GM13976 (cell line): ENCODE measurements at regions not wholly inside any gene's neighbourhood (a gene's known extent, or its start where the extent isn't known, plus 50 kb on each side); places are given as distances from the start of the nearest gene placed in this dataset.

Experiments used
- DNase-seq: peaks from one replicate; pipeline ENCODE4 v3.0.0; 2012; ENCODE audit warnings: low spot score
- CTCF ChIP-seq: IDR thresholded peaks from 2 replicates; pipeline ENCODE4 v1.5.1; 2012; ENCODE audit warnings: borderline replicate concordance, mild to moderate bottlenecking; ENCODE audit not compliant: insufficient read depth; ENCODE audit errors: extremely low read depth, missing control alignments, control extremely low read depth
- in situ Hi-C: fragments of 300-500 bp; cut with MboI; formaldehyde crosslinking; loops from one replicate; pipeline ENCODE4 v1.12.0; 2022; ENCODE audit warnings: low sequenced_read_pairs, mixed read lengths, inconsistent platforms; ENCODE audit not compliant: unreplicated experiment

DNA sequence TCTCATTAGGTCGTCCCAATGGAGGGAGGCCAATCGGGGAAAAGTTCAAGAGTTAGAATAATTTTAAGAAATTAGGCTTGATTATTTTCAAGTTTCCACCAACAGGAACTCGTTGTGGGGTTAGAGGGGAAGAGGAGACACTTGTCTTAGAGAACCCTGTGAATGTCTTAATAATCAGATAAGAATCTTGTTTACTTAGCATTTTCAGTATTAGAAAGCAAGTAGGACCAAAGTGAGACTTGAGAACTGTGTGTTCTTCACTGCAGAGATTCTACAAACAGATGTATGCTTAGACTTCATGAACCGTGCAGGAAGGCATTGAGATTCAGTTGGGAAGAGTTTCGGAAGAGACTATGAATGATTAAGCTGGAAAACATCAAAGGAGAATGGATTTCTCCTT is 69.0 kb upstream of the HMHB1 start:
- no peak for DNase-seq
- TF ChIP-seq CTCF = no peak
- in situ Hi-C loops = no loop called here

DNA sequence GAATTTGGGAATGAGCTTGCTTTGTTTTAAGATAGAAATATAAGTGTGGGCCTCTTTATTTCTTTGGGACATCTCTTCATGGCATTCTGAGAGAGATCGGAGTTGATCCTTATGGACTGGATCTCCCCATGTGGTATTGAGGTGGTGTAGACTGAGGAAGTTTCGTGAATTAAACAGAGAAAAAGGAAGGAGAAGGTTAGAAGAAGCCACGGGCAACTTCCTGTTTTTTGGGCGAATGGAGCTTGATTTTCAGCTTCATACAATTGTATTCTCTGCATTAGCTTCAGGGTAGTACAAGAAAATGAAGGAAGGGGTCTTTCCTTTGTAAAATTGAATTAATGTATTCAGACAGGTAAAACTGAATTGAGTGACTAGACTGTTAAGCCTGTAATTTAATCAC is 70.5 kb upstream of the HMHB1 start:
- in situ Hi-C loops = no loop called here
- TF ChIP-seq CTCF = no peak
- no peak for DNase-seq

DNA sequence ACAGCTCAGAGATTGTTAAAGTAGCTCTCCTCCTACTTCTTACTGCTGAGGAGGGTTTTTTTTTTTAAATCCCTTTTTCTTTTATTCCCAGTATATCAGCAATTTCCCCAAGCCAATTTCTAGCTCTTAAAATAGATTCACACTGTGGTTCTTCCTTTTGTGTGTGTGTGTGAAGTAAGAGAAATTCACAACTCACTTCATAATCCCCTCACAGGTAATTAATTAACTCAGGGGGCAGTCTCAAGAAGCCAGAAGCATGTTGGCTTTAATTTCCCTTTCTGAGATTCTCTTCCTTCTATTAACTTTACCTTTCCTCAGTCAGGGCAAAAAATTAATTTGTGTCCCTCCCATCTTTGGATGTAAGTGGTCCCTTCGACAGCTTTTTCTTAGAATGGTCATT is 71.0 kb upstream of the HMHB1 start:
- TF ChIP-seq CTCF = no peak
- in situ Hi-C loops = no loop called here
- DNase-seq = no peak

DNA sequence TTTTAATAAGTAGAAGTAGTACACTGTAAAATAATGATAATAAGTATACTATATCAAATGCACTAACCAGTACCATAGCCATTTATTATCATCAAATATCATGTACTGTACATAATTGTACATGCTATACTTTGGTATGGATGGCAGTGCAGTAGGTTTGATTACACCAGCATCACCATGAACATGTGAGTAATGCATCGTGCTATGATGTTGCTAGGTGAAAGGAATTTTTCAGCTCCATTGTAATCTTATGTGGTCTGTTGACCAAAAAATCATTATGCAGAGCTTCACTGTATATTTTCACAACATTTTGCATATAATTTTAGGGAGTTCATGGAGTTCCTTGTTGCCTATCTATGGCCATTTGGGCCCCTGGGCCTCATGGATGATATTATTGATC is 72.2 kb upstream of the HMHB1 start:
- in situ Hi-C loops = no loop called here
- DNase-seq = no peak
- no peak for TF ChIP-seq CTCF

DNA sequence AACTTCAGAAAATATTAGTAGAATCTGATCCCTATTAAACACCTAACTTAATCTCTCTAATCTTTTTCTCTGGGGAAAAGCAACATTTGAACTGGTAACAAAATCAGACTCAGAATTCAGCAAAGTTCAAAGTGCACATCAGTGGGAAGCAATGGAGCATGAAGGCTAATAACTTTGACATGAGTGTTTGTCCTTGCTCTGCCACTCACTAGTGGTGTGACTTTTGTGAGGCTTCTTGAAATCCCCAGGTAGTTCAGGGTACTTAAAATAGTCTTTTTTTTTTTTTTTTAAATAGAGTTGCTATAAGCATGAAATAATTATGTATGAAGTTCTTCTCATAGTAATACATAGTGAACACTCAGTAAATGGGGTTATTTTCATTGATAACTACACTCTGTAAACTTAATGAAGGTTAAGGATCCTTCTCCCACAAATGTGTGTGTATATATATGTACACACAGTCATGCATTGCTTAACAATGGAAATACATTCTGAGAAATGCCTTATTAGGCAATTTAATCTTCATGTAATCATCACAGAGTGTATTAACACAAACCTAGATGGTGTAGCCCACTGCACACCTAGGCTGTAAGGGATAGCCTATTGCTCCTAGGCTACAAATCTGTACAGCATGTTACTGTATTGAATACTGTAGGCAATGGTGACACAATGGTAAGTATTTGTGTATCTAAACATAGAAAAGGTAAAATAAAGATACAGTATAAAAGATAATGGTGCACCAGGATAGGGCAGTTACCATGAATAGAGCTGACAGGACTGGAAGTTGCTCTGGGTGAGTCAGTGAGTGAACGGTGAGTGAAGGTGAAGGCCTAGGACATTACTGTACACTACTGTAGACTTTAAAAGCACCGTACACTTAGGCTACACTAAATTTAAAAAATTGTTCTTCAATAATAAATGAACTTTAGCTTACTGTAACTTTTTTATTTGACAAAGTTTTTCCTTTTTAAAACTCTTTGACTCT is 73.3 kb upstream of the HMHB1 start:
- TF ChIP-seq CTCF = no peak
- in situ Hi-C loops = no loop called here
- DNase-seq = no peak

GRCh38 chr5:143737062-143737461 is 74.9 kb upstream of the HMHB1 start:
- no peak for DNase-seq
- TF ChIP-seq CTCF = no peak
- in situ Hi-C loops = no loop called here
